AG10803 (cell line): ENCODE measurements at regions not wholly inside any gene's neighbourhood (a gene's known extent, or its start where the extent isn't known, plus 50 kb on each side); places are given as distances from the start of the nearest gene placed in this dataset.

Experiments
- DNase-seq: peaks from one replicate; pipeline ENCODE4 v3.0.0; 2010; ENCODE audit warnings: low read depth
- H3K4me3 ChIP-seq: 2 replicates; pipeline ENCODE4 v1.5.1; 2011; ENCODE audit warnings: mild to moderate bottlenecking, low read length, control low read depth
- CTCF ChIP-seq: conservative IDR thresholded peaks from 2 replicates; pipeline ENCODE4 v1.5.1; 2011; ENCODE audit warnings: mild to moderate bottlenecking, low read length, control low read depth, inconsistent platforms

- H3K4me3 ChIP-seq: no peak overlapping the region
- no peak for DNase-seq
- no peak for TF ChIP-seq CTCF
These were observed 150.6 kb upstream of the PITX1 start for GRCh38 chr5:135184646-135185045.

GRCh38 chr5:135183464-135183863 is 149.4 kb upstream of the PITX1 start:
- H3K4me3 ChIP-seq: no peak overlapping the region
- no peak for TF ChIP-seq CTCF
- DNase-seq: no peak

- no peak overlapping the region for H3K4me3 ChIP-seq
- TF ChIP-seq CTCF: no peak
- no peak for DNase-seq
These were observed 148.6 kb upstream of the PITX1 start for GRCh38 chr5:135182675-135183074.

GRCh38 chr5:135181653-135182052 is 147.6 kb upstream of the PITX1 start:
- no peak for DNase-seq
- H3K4me3 ChIP-seq: no peak overlapping the region
- TF ChIP-seq CTCF: no peak

GRCh38 chr5:135179308-135179980 is 145.4 kb upstream of the PITX1 start:
- no peak for TF ChIP-seq CTCF
- no peak for DNase-seq
- no peak overlapping the region for H3K4me3 ChIP-seq

- no peak for DNase-seq
These were observed 144.6 kb upstream of the PITX1 start for GRCh38 chr5:135178476-135179155.

More at GRCh38 chr5:135178476-135179155, 144.6 kb upstream of the PITX1 start:
- H3K4me3 ChIP-seq: no peak overlapping the region
- no peak for TF ChIP-seq CTCF
